Peyer's patch (tissue), 4 donors: ENCODE measurements at regions not wholly inside any gene's neighbourhood (a gene's known extent, or its start where the extent isn't known, plus 50 kb on each side); places are given as distances from the start of the nearest gene placed in this dataset.

ENCODE experiments used
- DNase-seq, 3 donors: peaks; one replicate each; pipeline ENCODE4 v3.0.0-alpha.2; 2017 to 2019
- H3K27ac ChIP-seq, 4 donors: fragments of 200-600 bp; sonication (generic); one replicate each; pipeline ENCODE4 v1.5.1; 2016 to 2019
- H3K27me3 ChIP-seq, 2 donors: fragments of 200-600 bp; sonication (generic); one replicate each; pipeline ENCODE4 v1.5.1; 2019
- H3K36me3 ChIP-seq, 3 donors: fragments of 200-600 bp; sonication (generic); one replicate each; pipeline ENCODE4 v1.5.1; 2016 to 2019
- H3K4me1 ChIP-seq, 4 donors: fragments of 200-600 bp; sonication (generic); one replicate each; pipeline ENCODE4 v1.5.1; 2016 to 2019
- H3K4me3 ChIP-seq, 4 donors: fragments of 200-600 bp; sonication (generic); 1 replicate in 3 of 4; 2 replicates in 1 of 4; pipeline ENCODE4 v1.5.1; 2016 to 2019; ENCODE audit warnings: mild to moderate bottlenecking in 1 of 4
- H3K9me3 ChIP-seq, 4 donors: fragments of 200-600 bp; sonication (generic); one replicate each; pipeline ENCODE4 v1.5.1; 2016 to 2019; ENCODE audit warnings: mild to moderate bottlenecking in 1 of 4
- CTCF ChIP-seq, 6 experiments: fragments of 450-650 bp in 4 of 6; fragments of 200-600 bp in 2 of 6; sonication (generic) in 1 of 6; IDR thresholded peaks; one replicate each; pipeline ENCODE4 v1.5.1; 2017 to 2019; ENCODE audit warnings: antibody characterized with exemption in 6 of 6, mild to moderate bottlenecking in 3 of 6, moderate library complexity in 1 of 6
- POLR2A ChIP-seq, 2 donors: fragments of 450-650 bp; IDR thresholded peaks; one replicate each; pipeline ENCODE4 v1.5.1; 2017; ENCODE audit warnings: antibody characterized with exemption in 2 of 2, mild to moderate bottlenecking in 2 of 2, moderate library complexity in 2 of 2

- no peak overlapping the region for H3K4me3 ChIP-seq
- TF ChIP-seq POLR2A (IDR thresholded peaks at IDR 0.05), result no peak
- TF ChIP-seq CTCF (IDR thresholded peaks at IDR 0.05), result no peak
- DNase-seq, result no peak
- no peaks in the 10 kb centered on the region for H3K27me3 ChIP-seq
- H3K9me3 ChIP-seq, result peaks cover 0 to 5% (median 0%) of the 10 kb centered on the region in 4 donors
- H3K4me1 ChIP-seq, result no peaks in the 10 kb centered on the region
- no peaks in the 10 kb centered on the region for H3K36me3 ChIP-seq
- H3K27ac ChIP-seq, result no peak overlapping the region
These were observed 175.1 kb upstream of the ADCY1 start for GRCh38 chr7:45399069-45399468.

GRCh38 chr7:45400680-45401079 is 173.5 kb upstream of the ADCY1 start:
- TF ChIP-seq CTCF (IDR thresholded peaks at IDR 0.05) (no peak), POLR2A (IDR thresholded peaks at IDR 0.05) (no peak)
- H3K9me3 ChIP-seq, result no peaks in the 10 kb centered on the region
- H3K36me3 ChIP-seq, result no peaks in the 10 kb centered on the region
- DNase-seq, result no peak
- H3K4me3 ChIP-seq, result no peak overlapping the region
- H3K4me1 ChIP-seq, result no peaks in the 10 kb centered on the region
- no peaks in the 10 kb centered on the region for H3K27me3 ChIP-seq
- H3K27ac ChIP-seq, result no peak overlapping the region

GRCh38 chr7:45401155-45401554 is 173.0 kb upstream of the ADCY1 start:
- H3K27ac ChIP-seq, result no peak overlapping the region
- no peak overlapping the region for H3K4me3 ChIP-seq
- no peak for TF ChIP-seq POLR2A (IDR thresholded peaks at IDR 0.05)
- H3K36me3 ChIP-seq, result no peaks in the 10 kb centered on the region
- no peaks in the 10 kb centered on the region for H3K27me3 ChIP-seq
- H3K4me1 ChIP-seq, result no peaks in the 10 kb centered on the region
- DNase-seq, result no peak
- no peaks in the 10 kb centered on the region for H3K9me3 ChIP-seq

GRCh38 chr7:45401851-45402250 is 172.3 kb upstream of the ADCY1 start:
- H3K27ac ChIP-seq, result no peak overlapping the region
- H3K36me3 ChIP-seq, result no peaks in the 10 kb centered on the region
- no peaks in the 10 kb centered on the region for H3K27me3 ChIP-seq
- no peak for TF ChIP-seq POLR2A (IDR thresholded peaks at IDR 0.05)
- TF ChIP-seq CTCF (IDR thresholded peaks at IDR 0.05), result no peak
- H3K9me3 ChIP-seq, result no peaks in the 10 kb centered on the region
- DNase-seq, result no peak
- H3K4me3 ChIP-seq, result no peak overlapping the region
- no peaks in the 10 kb centered on the region for H3K4me1 ChIP-seq

GRCh38 chr7:45402480-45403218 is 171.5 kb upstream of the ADCY1 start:
- Histone ChIP-seq H3K36me3 (no peaks in the 10 kb centered on the region), H3K4me3 (no peak overlapping the region), H3K9me3 (no peaks in the 10 kb centered on the region), H3K4me1 (no peaks in the 10 kb centered on the region), H3K27ac (no peak overlapping the region), H3K27me3 (no peaks in the 10 kb centered on the region)
- DNase-seq, result no peak
- TF ChIP-seq POLR2A (IDR thresholded peaks at IDR 0.05), result no peak
- no peak for TF ChIP-seq CTCF (IDR thresholded peaks at IDR 0.05)

GRCh38 chr7:45404622-45405021 is 169.5 kb upstream of the ADCY1 start:
- Histone ChIP-seq H3K27ac (no peak overlapping the region), H3K9me3 (no peaks in the 10 kb centered on the region), H3K4me3 (no peak overlapping the region), H3K27me3 (no peaks in the 10 kb centered on the region), H3K4me1 (no peaks in the 10 kb centered on the region), H3K36me3 (no peaks in the 10 kb centered on the region)
- no peak for DNase-seq
- TF ChIP-seq CTCF (IDR thresholded peaks at IDR 0.05) (no peak), POLR2A (IDR thresholded peaks at IDR 0.05) (no peak)
